Aorta (tissue), 5 donors: ENCODE measurements at regions not wholly inside any gene's neighbourhood (a gene's known extent, or its start where the extent isn't known, plus 50 kb on each side); places are given as distances from the start of the nearest gene placed in this dataset.

Source experiments
- ATAC-seq: fragments of 200-7000 bp; cut with Tn5 transposase; one replicate; pipeline ENCODE4 v1.9.1; 2022; ENCODE audit warnings: moderate library complexity; ENCODE audit not compliant: low FRiP score
- DNase-seq, 2 donors: peaks; one replicate each; pipeline ENCODE4 v3.0.0-alpha.2; 2020
- H3K27ac ChIP-seq, 2 donors: one replicate each; pipeline ENCODE4 v1.5.1; 2013; ENCODE audit warnings: low read length in 2 of 2, mild to moderate bottlenecking in 2 of 2, moderate library complexity in 2 of 2, control low read depth in 1 of 2, inconsistent platforms in 1 of 2, low read depth in 1 of 2
- H3K27me3 ChIP-seq, 2 donors: one replicate each; pipeline ENCODE4 v1.6.1; 2013; ENCODE audit warnings: control low read depth in 1 of 2, low read length in 1 of 2, mild to moderate bottlenecking in 1 of 2, moderate library complexity in 1 of 2; ENCODE audit not compliant: insufficient read depth in 2 of 2, control insufficient read depth in 1 of 2
- H3K36me3 ChIP-seq, 2 donors: one replicate each; pipeline ENCODE4 v1.6.1; 2013; ENCODE audit warnings: control low read depth in 1 of 2, low read length in 1 of 2, mild to moderate bottlenecking in 1 of 2; ENCODE audit not compliant: insufficient read depth in 2 of 2, control insufficient read depth in 1 of 2
- H3K4me1 ChIP-seq, 2 donors: one replicate each; pipeline ENCODE4 v1.6.1; 2013; ENCODE audit warnings: low read length in 2 of 2, control low read depth in 1 of 2, mild to moderate bottlenecking in 1 of 2, moderate library complexity in 1 of 2; ENCODE audit not compliant: insufficient read depth in 2 of 2, control insufficient read depth in 1 of 2
- H3K4me3 ChIP-seq, 2 donors: one replicate each; pipeline ENCODE4 v1.5.1; 2013; ENCODE audit warnings: low read length in 2 of 2, control low read depth in 1 of 2, mild to moderate bottlenecking in 1 of 2
- H3K9me3 ChIP-seq: one replicate; pipeline ENCODE4 v1.6.1; 2013; ENCODE audit warnings: mild to moderate bottlenecking, low read length; ENCODE audit not compliant: control insufficient read depth
- WGBS, 2 donors: extraction: QIAGEN DNeasy Blood & Tissue Kit; methylation state at CpG; one replicate each; pipeline ENCODE4 v1.1.7; 2013; 5-methylcytosine and 5-hydroxymethylcytosine counted together
- intact Hi-C, 2 donors: fragments of 100-400 bp; cut with DNase I; formaldehyde crosslinking; loops; one replicate each; pipeline versions ENCODE4 v1.14.2 to v1.15.0; 2022
- donor health status: healthy with polysubstance abuse.
- donor health status: Bipolar disorder and iron deficiency.
- donor health status: DM: no; HTN: no; CAD: no.
- donor health status: DM: no; HTN: no; CAD: no.
- donor health status: DM: yes; HTN: yes; CAD: no.

DNA sequence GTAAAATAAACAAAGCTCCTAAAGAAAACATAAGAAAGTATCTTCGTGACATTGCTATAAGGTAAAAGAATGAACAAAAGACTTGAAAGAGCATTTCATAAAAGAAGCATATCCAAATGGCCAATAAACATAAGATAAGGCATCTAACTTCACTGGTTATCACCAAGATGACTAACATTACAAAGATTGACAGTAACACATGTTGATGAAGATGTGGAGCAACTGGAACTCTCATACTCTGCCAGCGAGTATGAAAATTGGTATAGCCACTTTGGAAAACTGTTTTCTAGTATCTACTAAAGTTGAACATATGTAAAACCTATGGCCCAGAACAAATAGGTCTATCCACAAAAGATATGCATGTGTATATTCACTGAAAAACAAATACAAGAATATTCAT is 150.5 kb downstream of the SNX18 start:
- Histone ChIP-seq H3K27ac (no peak overlapping the region), H3K4me3 (no peak overlapping the region), H3K27me3 (no peaks in the 10 kb centered on the region), H3K4me1 (peaks cover 4 to 10% of the 10 kb centered on the region in 2 donors), H3K9me3 (no peaks in the 10 kb centered on the region), H3K36me3 (peaks cover 0 to 3% of the 10 kb centered on the region in 2 donors)
- ATAC-seq (no peak), DNase-seq (no peak)
- intact Hi-C loops, result no loop called here
- 97% methylated on average over 2 of the region's 2 CpGs for WGBS, 2 donors

DNA sequence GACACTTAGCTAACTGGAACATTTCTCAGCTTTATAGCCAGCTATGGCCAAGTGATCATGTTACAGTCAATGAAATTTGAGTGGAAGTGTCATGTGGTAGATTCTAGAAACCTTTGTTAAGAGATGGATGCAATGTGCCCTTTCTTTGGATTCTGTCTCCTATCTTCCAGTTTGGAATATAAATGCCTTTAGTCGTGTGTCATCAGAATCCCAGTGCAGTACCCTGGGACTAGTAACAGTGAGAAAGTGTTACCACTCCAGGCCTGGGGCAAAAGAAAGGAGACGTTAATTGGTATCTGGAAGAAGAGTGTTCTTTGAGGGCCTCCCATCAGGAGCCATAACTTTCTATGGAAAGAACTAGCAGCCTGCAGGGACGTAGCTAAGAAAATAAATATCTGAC is 149.6 kb downstream of the SNX18 start:
- Histone ChIP-seq H3K9me3 (no peaks in the 10 kb centered on the region), H3K27ac (peak overlapping the region in 1 of 2 donors; percentile 26), H3K4me3 (no peak overlapping the region), H3K36me3 (peaks cover 0 to 3% of the 10 kb centered on the region in 2 donors), H3K27me3 (no peaks in the 10 kb centered on the region), H3K4me1 (peaks cover 4 to 10% of the 10 kb centered on the region in 2 donors)
- DNase-seq (no peak), ATAC-seq (no peak)
- intact Hi-C loops, result no loop called here
- WGBS, 2 donors, result 65 to 75% methylated on average over 3 of the region's 3 CpGs

DNA sequence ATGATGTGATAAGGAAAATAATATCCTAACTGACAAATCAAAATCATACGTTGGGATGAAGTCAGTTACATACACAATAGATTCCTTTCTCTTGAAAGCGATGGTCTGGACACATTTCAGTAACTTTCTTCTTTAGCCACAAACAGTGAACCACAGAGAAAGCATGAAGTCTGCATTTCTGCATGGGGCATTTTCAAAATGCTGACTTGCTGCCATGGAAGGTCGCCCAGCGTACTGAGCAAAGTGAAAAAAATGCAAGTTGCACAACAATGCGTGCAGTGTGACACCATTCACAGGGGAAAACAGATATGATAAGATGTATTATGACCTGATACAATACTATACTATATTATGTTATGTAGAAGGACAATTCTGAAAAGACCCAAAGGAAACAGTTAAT is 146.3 kb downstream of the SNX18 start:
- 2 to 3% methylated on average over 5 of the region's 5 CpGs for WGBS, 2 donors
- intact Hi-C loops, result loop anchor here (5.0 kb wide), 2 partner anchors 38 to 178 kb away; no protein-coding TSS in a partner anchor
- Histone ChIP-seq H3K4me3 (no peak overlapping the region), H3K27me3 (no peaks in the 10 kb centered on the region), H3K9me3 (no peaks in the 10 kb centered on the region), H3K36me3 (peaks cover 0 to 3% of the 10 kb centered on the region in 2 donors), H3K27ac (no peak overlapping the region), H3K4me1 (no peaks in the 10 kb centered on the region)
- DNase-seq (peak; percentile 72 to 80), ATAC-seq (peak; percentile 75)

DNA sequence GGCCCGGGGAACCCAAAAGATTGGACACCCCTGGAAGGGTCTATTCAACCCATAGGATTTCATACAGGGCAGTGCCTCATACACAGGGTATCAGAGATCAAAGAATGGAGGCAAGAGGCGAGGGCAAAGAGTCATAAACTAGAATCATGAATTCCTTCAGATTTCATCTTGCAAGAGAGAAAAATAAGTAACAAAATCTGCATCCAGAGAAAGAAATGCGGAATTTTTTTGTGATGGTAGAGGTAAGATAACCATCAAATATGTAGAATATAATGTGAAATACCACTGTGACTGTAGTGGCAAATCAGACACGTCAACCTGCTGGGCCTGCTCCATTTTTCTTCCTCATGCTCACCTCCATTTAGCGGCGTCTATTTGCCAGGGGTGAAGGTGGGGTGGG is 143.6 kb downstream of the SNX18 start:
- no peak for ATAC-seq

DNA sequence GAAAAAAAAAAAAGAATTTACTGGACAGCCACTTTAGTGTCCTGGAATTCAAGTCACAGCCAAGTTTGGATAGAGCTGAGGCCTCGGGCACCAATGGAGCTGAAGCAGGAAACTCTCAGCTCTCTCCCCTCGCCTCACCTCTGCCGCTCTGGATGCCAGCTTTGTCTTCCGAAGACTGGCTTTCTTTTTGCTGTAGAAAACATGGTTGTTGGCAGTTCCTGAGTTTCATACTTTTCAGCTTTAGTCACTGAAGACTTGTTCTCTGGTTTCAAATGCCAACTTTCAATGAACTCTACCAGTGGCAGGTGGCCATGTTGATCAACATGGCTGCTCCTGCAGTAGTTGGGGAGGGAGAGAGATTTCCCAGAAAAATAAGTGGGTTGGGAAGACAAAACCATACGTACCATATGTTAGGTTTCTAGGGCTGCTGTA is 142.2 kb downstream of the SNX18 start:
- no peaks in the 10 kb centered on the region for H3K9me3 ChIP-seq
- ATAC-seq, result peak; percentile 65
- peak; percentile 83 to 89 for DNase-seq
- H3K36me3 ChIP-seq, result no peaks in the 10 kb centered on the region
- H3K27me3 ChIP-seq, result no peaks in the 10 kb centered on the region
- intact Hi-C loops, result loop anchor here (5.0 kb wide), 2 partner anchors 43 to 183 kb away; no protein-coding TSS in a partner anchor
- no peak overlapping the region for H3K4me3 ChIP-seq
- peak overlapping the region; percentile 28 to 87 for H3K27ac ChIP-seq
- 4 to 6% methylated on average over 5 of the region's 5 CpGs for WGBS, 2 donors
- H3K4me1 ChIP-seq, result peaks cover 0 to 4% of the 10 kb centered on the region in 2 donors

More for the DNA sequence above, 143.6 kb downstream of the SNX18 start:
- Histone ChIP-seq H3K36me3 (peaks cover 0 to 3% of the 10 kb centered on the region in 2 donors), H3K27ac (no peak overlapping the region), H3K4me1 (peaks cover 0 to 2% of the 10 kb centered on the region in 2 donors), H3K4me3 (no peak overlapping the region), H3K9me3 (no peaks in the 10 kb centered on the region), H3K27me3 (no peaks in the 10 kb centered on the region)
- DNase-seq, result no peak
- intact Hi-C loops, result loop anchor here (5.0 kb wide), 2 partner anchors 41 to 181 kb away; no protein-coding TSS in a partner anchor
- WGBS, 2 donors, result 96 to 97% methylated on average over 6 of the region's 6 CpGs

DNA sequence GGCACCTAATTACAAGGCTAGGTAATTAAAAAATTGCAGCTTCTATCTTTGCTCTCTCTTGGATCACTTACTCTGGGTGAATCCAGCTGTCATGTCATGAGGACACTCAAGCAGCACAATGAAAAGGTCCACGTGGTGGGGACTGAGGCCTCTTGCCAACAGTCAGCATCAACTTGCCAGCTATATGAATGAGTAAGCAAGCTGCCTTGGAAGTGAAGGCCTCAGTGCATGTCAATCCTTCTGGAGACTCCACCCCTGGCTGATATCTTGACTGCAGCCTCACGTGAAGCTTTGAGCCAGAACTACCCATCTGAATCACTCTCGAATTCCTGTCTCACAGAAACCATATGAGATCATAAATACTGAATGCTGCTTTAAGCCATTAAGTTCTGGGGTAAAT is 140.5 kb downstream of the SNX18 start:
- no peak for DNase-seq
- no peaks in the 10 kb centered on the region for H3K27me3 ChIP-seq
- no peaks in the 10 kb centered on the region for H3K36me3 ChIP-seq
- peaks cover 0 to 6% of the 10 kb centered on the region in 2 donors for H3K4me1 ChIP-seq
- no peaks in the 10 kb centered on the region for H3K9me3 ChIP-seq
- intact Hi-C loops, result loop anchor here in 1 of 2 donors (5.0 kb wide), 1 partner anchor 44 kb away; no protein-coding TSS in a partner anchor
- WGBS, 2 donors, result 6 to 42% methylated on average over 3 of the region's 3 CpGs
- ATAC-seq, result no peak
- H3K4me3 ChIP-seq, result no peak overlapping the region
- H3K27ac ChIP-seq, result peak overlapping the region in 1 of 2 donors; percentile 47

DNA sequence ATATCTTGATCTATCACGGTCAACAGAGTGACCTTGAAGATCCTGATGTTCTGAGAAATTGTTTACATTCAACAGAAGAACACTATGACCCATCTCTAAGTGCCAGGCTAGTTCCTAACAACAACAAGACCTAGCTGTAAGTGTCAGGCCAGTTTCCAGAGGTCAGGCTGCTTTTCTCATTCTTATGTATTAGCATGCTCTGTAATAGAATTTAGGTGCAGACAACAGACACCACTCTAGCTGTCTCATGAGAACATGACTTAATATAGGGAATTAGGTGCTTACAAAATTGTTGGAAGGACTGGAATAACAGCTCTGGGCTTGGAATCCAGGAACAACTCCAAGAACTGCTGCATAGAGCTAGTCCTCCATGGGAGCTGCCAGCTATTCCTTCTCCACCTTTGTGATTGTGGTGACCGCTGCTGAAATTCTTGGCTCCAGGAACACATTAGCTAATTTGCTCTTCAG is 138.7 kb downstream of the SNX18 start:
- 8 to 10% methylated on average over 2 of the region's 2 CpGs for whole genome bisulfite sequencing, 2 donors
- peak; percentile 48 for ATAC-seq
- peak in 1 of 2 donors; percentile 64 for DNase-seq
- no peak overlapping the region for H3K4me3 ChIP-seq
- intact Hi-C loops, result loop anchor here in 1 of 2 donors (5.0 kb wide), 1 partner anchor 46 kb away; no protein-coding TSS in a partner anchor
- H3K27me3 ChIP-seq, result no peaks in the 10 kb centered on the region
- H3K36me3 ChIP-seq, result no peaks in the 10 kb centered on the region
- peak overlapping the region in 1 of 2 donors; percentile 70 for H3K27ac ChIP-seq
- no peaks in the 10 kb centered on the region for H3K9me3 ChIP-seq
- H3K4me1 ChIP-seq, result peaks cover 6 to 7% of the 10 kb centered on the region in 2 donors

DNA sequence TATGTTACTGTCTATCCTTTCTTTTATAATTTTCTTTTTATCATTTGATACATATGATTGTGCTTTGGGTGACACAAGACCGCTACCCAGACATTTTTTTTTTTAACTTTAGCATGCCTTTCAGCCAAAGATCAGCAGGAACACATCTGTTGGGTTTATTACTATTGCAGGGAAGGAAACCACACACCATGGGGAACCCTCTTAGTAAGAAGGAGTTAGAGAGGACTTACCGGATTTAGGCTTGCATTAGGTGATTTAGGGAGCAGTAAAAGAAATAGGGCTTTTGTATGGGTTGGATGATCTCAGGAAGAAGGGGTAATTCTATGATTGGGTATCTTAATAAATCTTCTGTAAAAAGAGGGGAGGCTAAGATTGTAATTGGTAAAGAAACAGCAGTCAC is 138.2 kb downstream of the SNX18 start:
- ATAC-seq (no peak), DNase-seq (no peak)
- no peaks in the 10 kb centered on the region for H3K27me3 ChIP-seq
- H3K4me3 ChIP-seq, result no peak overlapping the region
- intact Hi-C loops, result loop anchor here in 1 of 2 donors (5.0 kb wide), 1 partner anchor 47 kb away; no protein-coding TSS in a partner anchor
- H3K9me3 ChIP-seq, result no peaks in the 10 kb centered on the region
- peak overlapping the region in 1 of 2 donors; percentile 70 for H3K27ac ChIP-seq
- 92% methylated on average over 2 of the region's 2 CpGs for WGBS, 2 donors
- H3K4me1 ChIP-seq, result peaks cover 6 to 11% of the 10 kb centered on the region in 2 donors
- H3K36me3 ChIP-seq, result no peaks in the 10 kb centered on the region

DNA sequence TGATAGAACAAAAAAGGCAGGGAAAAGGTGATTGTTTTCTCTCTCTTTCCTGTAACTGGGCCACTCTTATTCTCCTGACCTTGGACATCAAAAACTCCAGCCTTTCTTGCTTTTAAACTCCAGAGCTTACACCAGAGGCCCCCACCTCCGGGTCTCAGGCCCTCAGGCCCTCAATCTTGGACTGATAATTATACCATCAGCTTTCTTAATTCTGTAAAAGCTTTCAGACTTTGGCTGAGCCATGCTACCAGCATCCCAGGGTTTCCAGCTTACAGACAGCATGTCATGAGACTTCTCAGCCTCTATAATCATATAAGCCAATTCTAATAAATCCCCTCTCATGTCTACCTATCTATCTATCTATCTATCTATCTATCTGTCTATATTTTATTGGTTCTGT is 137.7 kb downstream of the SNX18 start:
- Histone ChIP-seq H3K27me3 (no peaks in the 10 kb centered on the region), H3K4me1 (peaks cover 6 to 11% of the 10 kb centered on the region in 2 donors), H3K36me3 (no peaks in the 10 kb centered on the region), H3K27ac (peak overlapping the region; percentile 57 to 63), H3K9me3 (no peaks in the 10 kb centered on the region), H3K4me3 (no peak overlapping the region)
- DNase-seq, result no peak
- no peak for ATAC-seq
- intact Hi-C loops, result loop anchor here in 1 of 2 donors (5.0 kb wide), 1 partner anchor 47 kb away; no protein-coding TSS in a partner anchor
- WGBS, 2 donors, result 75 to 77% methylated on average over 1 of the region's 1 CpG
